Inflammatory macrophage treated with lipopolysaccharide for 4 hours (primary cell): ENCODE measurements at regions not wholly inside any gene's neighbourhood (a gene's known extent, or its start where the extent isn't known, plus 50 kb on each side); places are given as distances from the start of the nearest gene placed in this dataset.

ENCODE experiments used
- DNase-seq: peaks from one replicate; pipeline ENCODE4 v3.0.0-alpha.2; 2020

DNA sequence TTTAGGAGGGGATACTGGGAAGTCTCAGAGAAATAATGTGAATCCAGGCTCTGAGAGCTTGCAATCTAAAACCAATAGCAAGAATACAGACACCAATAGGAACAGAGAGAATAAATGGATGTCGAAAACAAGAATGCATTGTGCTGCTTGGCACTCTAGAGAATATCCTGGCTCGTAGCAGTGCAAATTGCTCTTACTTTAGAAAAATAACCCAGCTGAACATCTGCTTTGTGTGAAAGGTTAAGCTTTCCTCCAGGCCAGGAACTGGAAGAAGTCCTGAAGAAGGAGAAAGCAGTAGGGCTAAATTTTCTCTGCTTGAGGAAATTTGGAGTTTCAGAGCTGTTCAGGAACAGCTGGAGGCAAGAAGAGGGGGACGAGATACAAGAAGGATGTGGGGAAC is 382.3 kb downstream of the HHIPL2 start:
- DNase-seq = no peak

DNA sequence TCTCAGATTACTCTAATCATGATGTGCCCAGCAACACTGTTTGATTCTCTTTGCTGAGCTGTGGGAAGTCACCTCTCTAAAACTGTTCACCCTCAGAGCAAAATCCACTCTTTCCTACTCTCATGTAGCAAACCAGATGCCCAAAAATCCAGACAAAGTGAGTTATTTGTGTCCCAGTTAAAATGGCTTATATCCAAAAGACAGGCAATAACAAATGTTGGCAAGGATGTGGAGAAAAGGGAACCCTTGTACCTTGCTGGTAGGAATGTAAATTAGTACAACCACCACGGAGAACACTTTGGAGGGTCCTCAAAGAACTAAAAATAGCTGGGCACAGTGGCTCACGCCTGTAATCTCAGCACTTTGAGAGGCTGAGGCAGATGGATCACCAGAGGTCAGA is 384.0 kb downstream of the HHIPL2 start:
- no peak for DNase-seq

- no peak for DNase-seq
Observed at GRCh38 chr1:222161676-222162075, 386.2 kb downstream of the HHIPL2 start.

DNA sequence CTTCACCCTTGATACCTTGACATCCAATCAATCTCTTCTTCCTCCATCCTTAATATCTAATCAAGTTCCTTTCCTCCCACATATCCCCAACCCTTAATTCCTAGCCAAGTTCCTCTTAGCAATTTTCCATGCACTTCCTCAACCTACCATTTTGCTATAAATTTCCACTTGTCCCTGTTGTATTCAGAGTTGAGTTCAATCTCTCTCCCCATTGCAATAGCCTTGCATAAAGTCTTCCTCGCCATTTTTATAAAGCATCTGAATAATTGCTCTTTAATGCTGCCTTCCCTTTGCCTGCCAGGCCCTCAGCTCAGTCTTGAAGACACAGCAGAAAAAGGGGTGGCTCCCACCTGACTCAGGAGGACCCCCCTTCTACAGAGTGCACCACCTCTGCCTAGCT is 390.3 kb downstream of the HHIPL2 start:
- DNase-seq = no peak

- DNase-seq = no peak
Observed at GRCh38 chr1:222140206-222140605, 398.3 kb upstream of the DUSP10 start.

DNA sequence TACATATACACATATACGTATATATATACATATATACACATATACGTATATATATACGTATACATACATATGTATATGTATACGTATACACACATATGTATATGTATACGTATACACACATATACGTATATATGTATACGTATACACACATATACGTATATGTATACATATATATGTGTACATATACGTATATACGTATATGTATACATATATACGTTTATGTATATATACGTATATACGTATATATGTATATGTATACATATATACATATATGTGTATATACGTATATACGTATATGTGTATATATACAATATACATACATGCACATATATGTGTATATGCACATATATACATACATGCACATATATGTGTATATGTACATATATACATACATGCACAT is 396.2 kb upstream of the DUSP10 start:
- no peak for DNase-seq

DNA sequence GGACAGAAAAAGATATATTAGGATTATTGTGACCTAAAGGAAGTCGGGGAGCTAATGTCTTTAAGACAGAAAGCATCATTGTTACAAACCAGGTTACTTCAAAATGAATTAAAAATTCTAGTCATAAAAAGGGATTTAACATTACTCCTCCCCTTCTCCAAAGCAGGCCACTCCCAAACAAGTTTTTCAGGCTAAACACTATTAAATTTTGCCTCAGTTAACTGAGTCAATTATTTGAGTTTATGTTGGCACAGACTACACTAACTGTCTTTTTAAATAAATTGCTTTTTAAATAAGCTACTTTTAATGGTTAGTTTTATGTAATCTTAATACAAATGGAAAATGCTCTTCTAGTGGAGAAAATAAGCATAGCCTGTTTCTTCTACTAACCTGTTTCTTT is 395.0 kb upstream of the DUSP10 start:
- no peak for DNase-seq

GRCh38 chr1:222129041-222129440 is 387.2 kb upstream of the DUSP10 start:
- no peak for DNase-seq

GRCh38 chr1:222127526-222128152 is 385.8 kb upstream of the DUSP10 start:
- no peak for DNase-seq

GRCh38 chr1:222127096-222127495 is 385.2 kb upstream of the DUSP10 start:
- no peak for DNase-seq

- no peak for DNase-seq
Observed at GRCh38 chr1:222126052-222126451, 384.2 kb upstream of the DUSP10 start.

GRCh38 chr1:222124602-222125001 is 382.7 kb upstream of the DUSP10 start:
- no peak for DNase-seq

GRCh38 chr1:222123111-222123510 is 381.2 kb upstream of the DUSP10 start:
- DNase-seq = no peak

GRCh38 chr1:222117809-222118208 is 375.9 kb upstream of the DUSP10 start:
- DNase-seq = no peak

DNA sequence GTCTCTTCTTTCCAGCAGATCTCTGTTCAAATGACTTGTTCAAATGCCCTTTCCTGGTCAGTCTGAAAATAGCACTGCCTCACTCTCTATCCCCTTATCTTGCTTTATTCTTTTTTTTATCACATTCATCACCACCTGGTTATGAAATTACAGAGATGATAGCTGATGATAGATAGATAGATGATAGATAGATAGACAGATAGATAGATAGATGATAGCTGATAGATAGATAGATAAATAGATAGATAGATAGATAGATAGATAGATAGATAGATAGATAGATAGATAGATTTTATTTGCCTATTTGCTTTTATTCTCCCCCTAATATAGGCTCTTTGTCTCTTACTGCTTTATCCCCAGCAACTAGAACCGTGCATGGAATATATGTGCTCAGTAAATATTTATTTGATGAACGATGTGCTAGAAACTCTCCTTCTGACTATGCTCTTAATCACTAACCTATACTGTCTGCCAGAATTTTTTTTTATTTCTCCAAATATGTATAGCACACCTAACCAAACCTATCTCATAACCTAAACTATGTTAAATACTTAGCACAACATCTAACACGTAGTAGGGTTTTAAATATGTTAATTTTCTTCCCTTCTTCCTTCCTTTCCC is 372.8 kb upstream of the DUSP10 start:
- no peak for DNase-seq

DNA sequence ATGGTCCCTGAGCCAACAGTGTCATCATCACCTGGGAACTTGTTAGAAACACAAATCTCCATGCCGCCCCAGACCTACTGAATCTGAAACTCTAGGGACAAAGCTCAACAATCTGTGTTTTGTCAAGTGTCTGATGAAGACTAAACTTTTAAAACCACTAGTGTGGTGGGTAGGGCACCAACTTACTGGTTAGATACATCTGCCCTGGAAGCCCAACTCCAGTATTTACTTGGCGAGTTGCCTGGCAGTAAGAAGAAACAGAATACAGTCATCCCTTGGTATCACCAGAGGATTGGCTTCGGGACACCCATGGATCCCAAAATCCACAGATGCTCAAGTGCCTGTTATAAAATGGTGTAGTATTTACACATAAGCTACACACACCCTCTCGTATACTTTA is 367.9 kb upstream of the DUSP10 start:
- no peak for DNase-seq

GRCh38 chr1:222107975-222108374 is 366.1 kb upstream of the DUSP10 start:
- no peak for DNase-seq

- no peak for DNase-seq
Observed at GRCh38 chr1:222107267-222107666, 365.4 kb upstream of the DUSP10 start.

DNA sequence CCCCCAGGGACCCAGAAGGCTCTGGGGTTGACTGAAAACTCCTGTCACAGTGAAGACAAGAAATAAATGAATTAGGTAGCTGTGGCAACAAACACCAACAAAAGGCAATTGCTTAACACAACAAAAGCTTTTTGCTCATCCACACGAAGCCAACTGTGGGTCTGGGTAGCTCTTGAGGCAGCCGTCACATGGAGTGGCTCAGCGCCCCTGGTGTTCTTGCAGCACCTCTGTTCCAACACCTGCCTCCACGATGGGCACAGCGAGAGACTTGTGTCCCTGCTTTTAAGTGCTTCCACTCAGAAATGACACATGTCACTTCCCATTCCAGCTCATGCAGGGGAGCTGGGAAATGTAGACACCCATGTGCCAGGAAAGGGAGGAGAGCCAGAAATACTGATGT is 364.5 kb upstream of the DUSP10 start:
- DNase-seq = no peak

DNA sequence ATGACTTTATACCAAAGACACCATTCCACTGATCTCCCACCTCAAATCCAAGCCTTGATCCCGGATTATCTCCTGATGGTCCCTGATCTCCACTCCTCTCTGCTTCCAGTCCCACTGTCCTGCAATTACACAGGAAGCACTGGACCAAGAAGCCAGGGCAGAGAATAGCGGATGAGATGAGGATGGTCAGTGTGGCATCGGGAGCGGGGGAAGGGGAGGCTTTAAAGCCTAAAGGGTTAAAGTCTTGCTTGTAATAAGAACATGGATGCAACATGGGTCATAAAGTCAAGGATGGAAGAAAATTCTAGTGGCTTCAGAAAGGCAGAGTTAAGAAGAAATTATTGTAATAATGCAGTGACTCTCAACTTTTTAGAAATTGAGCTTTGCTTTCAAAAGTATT is 364.0 kb upstream of the DUSP10 start:
- DNase-seq = no peak

- DNase-seq = no peak
Observed at GRCh38 chr1:222105393-222105737, 363.5 kb upstream of the DUSP10 start.

GRCh38 chr1:222104694-222105392 is 363.0 kb upstream of the DUSP10 start:
- DNase-seq = no peak

DNA sequence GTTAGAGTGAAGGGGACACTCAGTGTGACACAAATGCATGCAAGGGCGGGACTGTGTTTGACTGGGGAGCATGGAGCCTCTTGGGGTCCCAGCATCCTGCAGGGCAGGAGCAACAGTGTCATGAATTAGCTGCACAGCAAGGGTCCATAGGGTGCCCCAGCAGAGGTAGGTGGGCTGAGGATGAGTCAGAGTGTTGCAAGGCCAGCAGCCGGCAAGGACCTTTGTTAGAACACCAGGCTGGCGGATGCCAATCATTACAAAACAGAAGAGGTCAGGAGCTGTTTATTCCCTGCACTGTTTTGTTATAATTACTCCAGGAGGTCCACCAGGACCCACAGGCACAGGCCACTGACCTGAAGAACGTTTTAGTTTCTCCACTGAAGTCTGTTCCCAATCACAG is 362.2 kb upstream of the DUSP10 start:
- no peak for DNase-seq

DNA sequence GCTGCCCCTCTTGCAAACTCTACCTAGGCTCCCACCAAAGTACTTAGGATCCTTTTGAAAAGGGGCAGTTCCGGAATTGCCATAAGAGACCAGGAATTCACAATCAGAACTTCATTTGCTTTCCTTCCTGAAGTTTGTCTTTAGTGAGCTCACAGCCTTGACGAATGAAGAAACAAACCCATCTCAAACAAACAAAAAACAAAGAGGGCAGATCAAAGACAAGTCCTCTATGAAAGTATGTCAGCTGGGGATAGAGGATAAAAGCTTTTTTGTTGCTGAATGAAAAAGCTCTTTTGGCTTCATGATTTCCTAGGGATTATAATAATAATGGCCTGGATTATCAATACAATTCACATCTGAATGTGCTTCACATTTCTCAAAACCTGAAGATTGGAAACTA is 357.9 kb upstream of the DUSP10 start:
- no peak for DNase-seq

DNA sequence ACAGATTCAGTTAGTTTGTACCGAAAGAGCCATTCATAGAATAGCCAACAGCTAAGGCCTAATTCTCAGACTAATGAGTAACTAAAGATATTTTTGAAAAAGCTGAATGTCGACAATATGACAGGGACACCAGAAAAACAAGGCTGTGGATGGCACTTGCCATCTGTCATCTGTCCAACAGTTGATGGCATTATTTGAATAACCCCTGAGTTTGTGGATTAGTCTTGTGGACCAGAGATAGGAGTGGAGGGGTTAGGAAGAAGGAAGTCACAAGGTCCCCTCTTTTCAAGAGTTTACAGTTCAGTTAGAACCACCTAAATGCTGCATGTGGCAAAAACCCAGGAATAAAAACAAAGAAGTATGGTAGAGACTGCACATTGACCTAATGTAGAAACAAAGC is 356.5 kb upstream of the DUSP10 start:
- DNase-seq = no peak
